AG09309 (cell line): ENCODE measurements at regions not wholly inside any gene's neighbourhood (a gene's known extent, or its start where the extent isn't known, plus 50 kb on each side); places are given as distances from the start of the nearest gene placed in this dataset.

Experiments
- DNase-seq: peaks from one replicate; pipeline ENCODE4 v3.0.0-alpha.2; 2010; ENCODE audit warnings: low read depth
- H3K4me3 ChIP-seq: 2 replicates; pipeline ENCODE4 v1.5.1; 2011; ENCODE audit warnings: mild to moderate bottlenecking, low read depth, low read length, moderate library complexity; ENCODE audit not compliant: control insufficient read depth
- TF ChIP-seq, protein P1 (sequence below): IDR thresholded peaks from 2 replicates; pipeline ENCODE4 v1.5.1; 2011; ENCODE audit warnings: mild to moderate bottlenecking, low read depth, low read length, inconsistent platforms; ENCODE audit not compliant: insufficient read depth, control insufficient read depth; ENCODE audit errors: missing control alignments

GRCh38 chr10:15453457-15453856 is 82.4 kb upstream of the FAM171A1 start:
- no peak overlapping the region for H3K4me3 ChIP-seq
- DNase-seq = no peak
- TF ChIP-seq, protein P1, sequence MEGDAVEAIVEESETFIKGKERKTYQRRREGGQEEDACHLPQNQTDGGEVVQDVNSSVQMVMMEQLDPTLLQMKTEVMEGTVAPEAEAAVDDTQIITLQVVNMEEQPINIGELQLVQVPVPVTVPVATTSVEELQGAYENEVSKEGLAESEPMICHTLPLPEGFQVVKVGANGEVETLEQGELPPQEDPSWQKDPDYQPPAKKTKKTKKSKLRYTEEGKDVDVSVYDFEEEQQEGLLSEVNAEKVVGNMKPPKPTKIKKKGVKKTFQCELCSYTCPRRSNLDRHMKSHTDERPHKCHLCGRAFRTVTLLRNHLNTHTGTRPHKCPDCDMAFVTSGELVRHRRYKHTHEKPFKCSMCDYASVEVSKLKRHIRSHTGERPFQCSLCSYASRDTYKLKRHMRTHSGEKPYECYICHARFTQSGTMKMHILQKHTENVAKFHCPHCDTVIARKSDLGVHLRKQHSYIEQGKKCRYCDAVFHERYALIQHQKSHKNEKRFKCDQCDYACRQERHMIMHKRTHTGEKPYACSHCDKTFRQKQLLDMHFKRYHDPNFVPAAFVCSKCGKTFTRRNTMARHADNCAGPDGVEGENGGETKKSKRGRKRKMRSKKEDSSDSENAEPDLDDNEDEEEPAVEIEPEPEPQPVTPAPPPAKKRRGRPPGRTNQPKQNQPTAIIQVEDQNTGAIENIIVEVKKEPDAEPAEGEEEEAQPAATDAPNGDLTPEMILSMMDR = no peak

DNA sequence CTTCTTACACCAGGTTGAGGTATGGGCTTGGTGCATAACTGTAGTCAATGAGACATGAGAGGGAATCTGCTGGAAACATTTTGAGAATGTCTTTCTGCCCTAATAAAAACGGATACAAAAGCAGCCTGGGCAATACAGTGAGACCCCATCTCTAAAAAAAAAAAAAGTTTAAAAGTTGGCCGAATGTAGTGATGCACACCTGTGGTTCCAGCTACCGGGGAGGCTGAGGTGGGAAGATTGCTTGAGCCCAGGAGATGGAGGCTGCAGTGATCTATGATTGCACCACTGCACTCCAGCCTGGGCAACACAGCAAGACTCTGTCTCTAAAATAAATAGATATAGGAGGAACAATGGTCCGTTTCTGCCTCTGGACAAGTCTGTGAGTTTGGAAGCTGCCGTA is 81.5 kb upstream of the FAM171A1 start:
- no peak for DNase-seq
- TF ChIP-seq, protein P1 = no peak
- no peak overlapping the region for H3K4me3 ChIP-seq

DNA sequence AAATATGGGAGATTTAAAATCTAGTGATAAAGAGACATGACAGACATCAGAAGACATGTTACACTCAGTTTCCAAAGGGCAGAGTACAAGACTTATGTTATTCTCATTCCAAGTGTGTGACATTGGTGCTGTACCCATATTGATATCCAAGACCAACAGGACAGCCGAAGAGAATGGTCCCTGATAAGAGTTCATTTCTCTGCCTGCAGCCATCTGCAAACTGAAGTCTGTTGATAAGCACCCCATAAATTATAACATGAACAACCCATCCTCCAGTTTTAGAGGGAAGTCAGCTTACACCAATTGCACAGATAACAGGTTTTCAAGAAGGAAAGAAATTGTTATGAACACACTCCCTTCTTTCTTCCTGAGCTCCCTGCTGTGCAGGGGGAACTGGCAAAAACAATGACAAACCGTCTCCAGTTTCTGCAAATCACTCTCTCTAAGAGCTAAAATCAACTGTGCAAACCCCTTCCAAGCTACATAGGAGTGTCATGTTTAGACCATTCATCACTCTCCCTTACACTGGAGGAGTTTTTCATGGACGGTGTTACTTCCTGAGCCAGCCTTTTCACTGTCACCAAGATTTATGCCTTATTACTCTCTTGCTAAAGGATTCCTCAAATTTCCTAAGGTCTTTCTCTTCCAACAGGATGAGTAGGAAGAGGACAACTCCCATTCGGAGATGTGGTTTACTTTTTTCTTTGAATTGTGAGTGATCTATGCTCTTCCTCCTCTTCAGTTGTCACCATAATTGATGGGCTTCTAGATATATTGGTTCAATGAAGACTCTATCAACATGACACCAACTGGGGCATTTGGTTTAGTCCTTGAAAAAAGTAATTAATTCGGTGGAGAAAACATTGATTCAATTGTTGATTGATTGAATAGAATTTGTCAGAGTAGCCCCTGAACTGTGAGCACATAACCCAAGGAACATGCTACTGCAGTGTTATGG is 80.3 kb upstream of the FAM171A1 start:
- no peak overlapping the region for H3K4me3 ChIP-seq
- TF ChIP-seq, protein P1 = no peak
- no peak for DNase-seq

- DNase-seq = no peak
- TF ChIP-seq, protein P1 = no peak
- no peak overlapping the region for H3K4me3 ChIP-seq
Measured at GRCh38 chr10:15448598-15448997, 77.5 kb upstream of the FAM171A1 start.

DNA sequence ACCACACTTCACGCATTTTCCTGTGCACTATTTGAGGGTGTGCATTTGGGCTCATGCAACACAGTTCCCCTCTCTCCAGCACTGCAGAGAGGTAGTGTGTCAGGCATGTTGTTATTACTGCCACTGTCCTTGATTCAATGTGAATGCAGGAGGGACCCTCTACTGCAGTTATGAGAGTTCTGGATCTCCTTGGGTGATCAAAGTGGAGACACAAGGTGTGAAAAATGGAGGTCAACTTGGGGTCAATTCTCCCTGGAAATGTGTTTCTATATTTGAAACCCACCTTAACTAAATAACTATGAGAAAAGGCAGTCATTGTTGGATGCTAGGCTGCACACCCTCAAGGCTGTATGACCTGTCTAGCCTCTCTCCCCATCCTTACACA is 73.9 kb upstream of the FAM171A1 start:
- no peak overlapping the region for H3K4me3 ChIP-seq
- TF ChIP-seq, protein P1 = no peak
- no peak for DNase-seq

GRCh38 chr10:15444105-15445005 is 73.3 kb upstream of the FAM171A1 start:
- no peak for DNase-seq
- TF ChIP-seq, protein P1 = no peak
- no peak overlapping the region for H3K4me3 ChIP-seq
